GM12892 (cell line): ENCODE measurements at regions not wholly inside any gene's neighbourhood (a gene's known extent, or its start where the extent isn't known, plus 50 kb on each side); places are given as distances from the start of the nearest gene placed in this dataset.

ENCODE experiments used
- DNase-seq: peaks from one replicate; pipeline ENCODE4 v3.0.0; 2011; ENCODE audit not compliant: insufficient read length
- FAIRE-seq: peaks from 2 replicates; lab custom pipeline; 2011; peaks lifted over from hg19 to GRCh38; lab: Jason Lieb, UNC
- POLR2A ChIP-seq: IDR thresholded peaks from 2 replicates; pipeline ENCODE4 v1.6.1; 2011; ENCODE audit warnings: low read depth, low read length, control low read depth
- POLR2AphosphoS5 ChIP-seq: IDR thresholded peaks from 2 replicates; pipeline ENCODE4 v1.6.1; 2011; ENCODE audit warnings: low read depth, low read length, control low read depth
- TAF1 ChIP-seq: IDR thresholded peaks from 2 replicates; pipeline ENCODE4 v1.6.1; 2011; ENCODE audit warnings: low read depth, mild to moderate bottlenecking, control low read depth, low read length, borderline replicate concordance

DNA sequence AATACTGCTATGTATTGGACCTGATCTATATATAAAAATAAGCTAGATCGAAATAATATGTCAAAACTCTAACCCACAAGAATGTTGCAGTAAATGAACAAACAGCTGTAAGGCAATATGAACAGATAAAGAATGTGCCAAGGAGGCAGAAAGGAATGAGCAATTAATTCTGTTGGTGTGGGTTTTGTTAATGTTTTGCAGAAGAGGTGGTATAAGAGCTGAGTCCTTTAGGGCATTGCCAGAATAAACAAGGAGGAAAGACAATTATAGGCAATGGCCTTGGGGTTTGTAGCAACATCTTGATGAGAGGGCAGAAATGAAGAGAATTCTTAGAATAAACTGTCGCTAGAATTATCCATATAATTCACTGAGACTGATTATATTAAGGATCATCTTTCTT is 240.9 kb upstream of the GULP1 start:
- TF ChIP-seq POLR2AphosphoS5 = no peak
- no peak for TF ChIP-seq TAF1
- TF ChIP-seq POLR2A = no peak
- FAIRE-seq = no peak
- DNase-seq = no peak

DNA sequence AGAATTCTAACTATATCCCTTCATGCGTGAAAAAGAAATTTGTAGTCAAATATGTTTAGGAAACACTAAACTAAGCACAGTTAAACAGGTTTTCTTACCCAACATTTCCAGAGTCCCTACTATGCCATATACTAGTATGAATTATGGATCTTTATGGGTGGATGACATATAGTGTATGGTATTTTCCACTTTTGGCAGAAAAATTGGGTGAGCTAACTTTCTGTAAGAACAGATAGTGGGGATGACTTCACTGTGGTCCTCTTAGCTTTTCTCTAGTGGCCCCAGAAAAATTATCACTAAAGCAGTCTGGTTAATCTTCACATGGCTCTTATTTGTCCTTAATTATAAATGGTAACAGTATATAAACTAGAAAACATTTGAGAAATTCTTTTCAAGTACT is 240.0 kb upstream of the GULP1 start:
- no peak for FAIRE-seq

DNA sequence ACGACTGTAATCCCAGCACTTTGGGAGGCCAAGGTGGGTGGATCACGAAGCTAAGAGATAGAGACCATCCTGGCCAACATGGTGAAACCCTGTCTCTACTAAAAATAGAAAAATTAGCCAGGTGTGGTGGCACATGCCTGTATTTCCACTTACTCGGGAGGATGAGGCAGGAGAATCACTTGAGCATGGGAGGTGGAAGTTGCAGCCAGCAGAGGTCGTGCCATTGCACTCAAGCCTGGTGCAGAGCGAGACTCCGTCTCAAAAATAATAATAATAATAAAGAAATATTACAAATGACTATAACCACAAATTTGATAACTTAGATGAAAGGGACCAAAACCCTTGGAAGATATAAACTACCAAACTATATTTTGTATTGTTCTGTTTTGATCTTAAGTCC is 226.3 kb upstream of the GULP1 start:
- TF ChIP-seq TAF1 = no peak
- TF ChIP-seq POLR2AphosphoS5 = no peak
- TF ChIP-seq POLR2A = no peak
- FAIRE-seq = no peak
- no peak for DNase-seq

More for the DNA sequence above, 240.0 kb upstream of the GULP1 start:
- no peak for TF ChIP-seq TAF1
- no peak for TF ChIP-seq POLR2A
- no peak for TF ChIP-seq POLR2AphosphoS5
- no peak for DNase-seq

DNA sequence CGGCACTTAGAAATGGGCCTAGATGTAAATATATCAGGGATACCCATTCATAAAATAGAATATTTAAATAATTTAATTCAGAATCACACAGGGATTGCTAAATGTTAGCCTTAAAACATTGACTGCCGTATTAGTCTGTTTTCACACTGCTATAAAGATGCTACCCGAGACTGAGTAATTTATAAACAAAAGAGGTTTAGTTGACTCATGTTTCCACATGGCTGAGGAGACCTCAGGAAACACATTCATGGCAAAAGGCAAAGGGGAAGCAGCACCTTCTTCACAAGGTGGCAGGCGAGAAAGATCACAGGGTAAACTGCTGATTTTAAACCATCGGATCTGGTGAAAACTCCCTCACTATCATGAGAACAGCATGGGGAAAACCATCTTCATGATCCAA is 223.6 kb upstream of the GULP1 start:
- DNase-seq (no peak), FAIRE-seq (no peak)
- no peak for TF ChIP-seq POLR2A
- TF ChIP-seq POLR2AphosphoS5 = no peak
- TF ChIP-seq TAF1 = no peak

DNA sequence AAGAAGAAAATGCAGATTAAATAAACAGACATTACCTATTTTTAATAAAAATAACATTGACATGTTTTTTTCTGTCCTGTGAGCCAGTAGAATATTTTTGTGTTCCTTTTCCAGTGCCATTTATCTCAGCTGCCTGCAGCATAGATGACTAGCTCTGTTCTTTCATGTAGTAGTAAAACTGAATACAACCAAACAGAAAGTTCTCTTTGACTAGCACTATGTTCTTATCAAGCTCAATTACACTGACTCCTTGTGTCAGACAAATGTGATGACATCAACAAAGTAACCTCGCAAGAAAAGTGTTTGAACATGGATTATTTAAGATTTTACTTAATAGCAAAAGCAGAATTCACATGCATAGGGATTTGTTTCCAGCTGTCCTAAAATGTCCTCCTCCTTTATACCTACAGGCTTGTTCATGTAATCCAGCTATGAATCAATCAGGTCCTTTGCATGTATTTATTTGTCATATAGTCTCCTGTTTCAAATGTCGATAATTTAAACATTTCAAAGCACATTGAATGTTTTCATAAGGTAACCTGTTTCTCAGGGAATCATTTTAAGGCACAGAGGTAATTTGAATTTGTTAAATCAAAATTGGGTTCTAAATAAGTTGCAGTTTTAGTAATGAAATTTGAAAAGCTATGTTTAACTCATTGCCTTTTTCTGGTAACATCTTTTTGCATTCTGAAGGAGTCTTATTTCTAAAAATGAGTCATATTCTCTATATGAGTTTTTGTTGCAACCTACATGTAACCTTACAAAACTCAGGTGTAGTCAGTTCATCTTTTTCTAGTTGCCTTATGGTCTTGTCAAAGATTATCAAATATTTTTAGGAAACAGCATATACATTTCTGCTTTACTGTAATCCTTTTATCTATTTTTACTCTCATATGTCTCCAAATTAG is 215.3 kb upstream of the GULP1 start:
- TF ChIP-seq POLR2A (no peak), POLR2AphosphoS5 (no peak), TAF1 (no peak)
- DNase-seq (no peak), FAIRE-seq (peak; percentile 70)

DNA sequence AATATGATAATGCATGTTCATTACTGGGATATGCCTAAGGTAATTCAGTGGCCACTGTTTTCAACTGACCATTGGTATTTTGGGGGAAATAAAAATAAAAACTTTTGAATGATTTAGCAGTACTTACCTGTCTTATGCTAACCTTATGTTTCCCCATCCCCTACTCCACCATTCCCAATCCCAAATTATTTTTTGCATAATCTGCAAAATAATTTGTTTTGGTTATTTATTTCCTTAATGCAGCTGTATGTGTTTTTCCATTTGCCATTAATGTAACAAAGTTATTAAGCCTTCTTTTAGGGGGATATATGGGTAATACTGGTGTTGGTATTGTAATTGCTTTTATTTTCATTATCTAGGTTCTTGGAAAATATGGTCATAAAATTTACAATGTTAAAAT is 213.9 kb upstream of the GULP1 start:
- TF ChIP-seq POLR2AphosphoS5 (no peak), TAF1 (no peak), POLR2A (no peak)
- FAIRE-seq (no peak), DNase-seq (no peak)

DNA sequence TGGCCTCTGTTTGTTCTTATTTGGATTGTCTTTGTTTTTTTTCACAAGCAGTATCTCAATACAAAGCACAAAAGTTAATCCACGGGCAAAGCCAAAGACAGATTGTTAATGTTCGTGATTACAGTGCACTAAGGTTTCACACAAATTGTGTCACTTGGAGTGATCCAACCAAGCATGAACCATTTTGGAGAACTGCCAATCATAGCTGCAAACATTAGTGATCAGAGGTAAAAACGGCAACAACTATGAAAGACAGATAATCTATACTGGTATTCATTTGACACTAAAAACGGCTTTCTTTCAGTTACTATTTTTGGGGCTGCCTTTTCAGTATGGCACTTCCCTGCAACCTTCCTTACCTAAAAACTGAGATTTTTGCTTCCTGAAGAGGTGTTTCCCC is 213.1 kb upstream of the GULP1 start:
- DNase-seq (no peak), FAIRE-seq (peak; percentile 70)
- TF ChIP-seq POLR2AphosphoS5 (no peak), POLR2A (no peak), TAF1 (no peak)

DNA sequence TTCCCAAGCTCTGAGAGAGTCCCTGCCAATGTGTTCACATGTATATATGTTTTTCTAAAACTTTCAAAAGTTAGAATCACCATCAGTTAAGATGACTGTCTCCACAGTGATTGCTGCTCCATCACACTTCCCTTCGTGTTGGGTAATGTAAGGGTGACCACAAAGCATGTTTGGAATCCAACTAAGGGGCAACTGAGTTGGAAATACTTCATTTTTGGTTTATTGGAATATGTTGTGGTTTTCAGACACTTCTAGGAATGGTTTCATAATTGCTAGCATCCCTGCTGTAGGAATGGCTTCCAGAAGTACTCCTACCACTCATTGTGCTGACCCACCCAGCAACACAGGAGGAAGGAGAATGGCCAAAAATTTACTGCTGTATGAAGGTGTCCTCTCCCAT is 212.5 kb upstream of the GULP1 start:
- DNase-seq (no peak), FAIRE-seq (no peak)
- TF ChIP-seq TAF1 (no peak), POLR2AphosphoS5 (no peak), POLR2A (no peak)

DNA sequence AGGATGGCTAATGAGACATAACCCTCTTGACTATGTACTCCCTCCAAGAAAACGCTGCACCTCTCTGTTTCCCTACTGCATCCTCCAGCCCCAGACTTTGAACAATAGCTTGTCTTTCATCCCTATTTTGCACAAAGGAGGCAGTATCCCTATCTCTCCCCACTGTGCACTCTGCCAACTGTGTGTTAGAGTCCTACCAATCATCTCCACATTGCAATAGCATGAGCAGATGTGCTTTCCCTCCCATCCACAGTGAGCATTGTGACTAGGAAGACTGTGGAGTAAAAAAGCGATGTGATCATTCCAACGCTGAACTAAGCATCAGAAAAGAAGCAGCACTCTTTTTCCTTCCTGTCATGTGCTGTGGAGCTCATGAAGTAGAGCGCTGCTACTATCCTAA is 206.3 kb upstream of the GULP1 start:
- no peak for TF ChIP-seq POLR2AphosphoS5
- FAIRE-seq (no peak), DNase-seq (no peak)

DNA sequence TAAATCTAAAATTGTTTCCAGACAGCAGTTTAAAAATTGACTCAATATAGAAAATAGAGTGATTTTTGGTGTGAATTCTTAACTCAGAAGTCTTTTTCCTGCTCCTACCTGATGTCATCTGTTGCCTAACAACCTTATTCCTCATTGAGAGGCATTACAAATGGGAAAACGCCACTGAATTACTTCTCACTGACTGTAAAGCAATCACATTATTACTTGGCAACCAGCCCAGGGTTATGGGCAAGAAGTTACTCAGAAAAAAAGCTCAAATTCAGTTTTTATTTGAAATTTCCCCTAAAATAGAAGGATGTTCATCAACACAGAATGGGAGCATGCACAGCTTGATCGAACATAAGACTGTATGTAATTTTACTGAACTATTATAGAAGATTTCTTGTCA is 201.8 kb upstream of the GULP1 start:
- FAIRE-seq (no peak), DNase-seq (no peak)
- no peak for TF ChIP-seq TAF1
- no peak for TF ChIP-seq POLR2A
- TF ChIP-seq POLR2AphosphoS5 = no peak

DNA sequence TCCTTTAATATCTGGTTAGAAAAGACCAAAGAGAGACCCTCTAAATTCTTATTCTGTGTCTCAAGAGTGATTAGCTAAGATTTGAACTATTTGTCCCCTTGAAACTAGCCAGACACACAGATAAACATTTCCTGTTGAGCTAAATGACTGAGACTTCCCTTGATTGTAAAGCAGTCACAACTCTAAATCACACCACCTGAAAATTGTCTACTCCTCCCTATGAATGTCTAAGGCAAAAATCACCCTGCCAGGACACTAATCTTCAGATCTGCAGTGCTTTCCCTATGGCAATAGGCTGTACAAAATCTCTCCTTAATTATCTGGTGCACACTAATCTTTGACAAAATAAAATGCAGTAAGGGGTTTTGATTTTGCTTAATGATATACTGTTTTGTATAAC is 200.5 kb upstream of the GULP1 start:
- no peak for TF ChIP-seq POLR2A
- TF ChIP-seq TAF1 = no peak
- TF ChIP-seq POLR2AphosphoS5 = no peak
- no peak for DNase-seq
- no peak for FAIRE-seq

DNA sequence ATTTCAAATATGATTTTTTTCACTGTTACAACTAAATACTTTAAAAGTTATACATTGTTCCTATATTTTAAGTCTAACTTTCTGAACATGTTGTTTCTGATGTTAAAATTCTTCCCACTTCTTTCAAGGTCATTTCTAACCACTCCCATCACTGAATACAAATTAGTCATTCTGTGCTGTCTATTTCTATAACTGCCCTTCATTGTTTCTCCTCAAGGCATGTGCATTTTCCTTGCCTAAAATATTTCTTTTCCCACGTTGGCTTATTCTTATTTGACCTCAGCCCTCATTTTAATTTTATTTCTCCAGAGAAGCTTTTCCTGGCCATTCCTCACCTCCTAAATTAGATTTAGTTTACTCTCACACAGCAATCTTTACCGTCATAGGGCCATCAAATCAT is 198.9 kb upstream of the GULP1 start:
- DNase-seq (no peak), FAIRE-seq (no peak)
- TF ChIP-seq TAF1 (no peak), POLR2AphosphoS5 (no peak), POLR2A (no peak)

DNA sequence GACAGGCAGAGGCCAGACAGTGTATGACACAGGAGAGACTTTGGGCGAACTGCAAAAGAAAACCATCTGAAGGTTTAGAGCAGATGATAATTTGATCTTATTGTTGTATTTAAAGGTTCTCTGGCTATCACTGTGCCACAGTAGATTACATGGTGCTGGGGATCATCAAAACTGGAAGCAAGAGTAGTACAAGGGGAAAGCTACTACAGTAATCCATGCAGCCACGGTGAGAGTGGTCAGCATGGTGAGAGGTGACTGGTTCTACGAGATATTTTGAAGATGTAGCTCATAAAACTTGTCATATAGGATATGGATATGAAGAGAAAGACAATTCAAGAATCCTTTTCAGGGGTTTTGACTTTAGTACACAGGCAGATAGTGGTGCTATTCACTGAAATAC is 194.8 kb upstream of the GULP1 start:
- FAIRE-seq (no peak), DNase-seq (no peak)
- TF ChIP-seq POLR2AphosphoS5 = no peak
- TF ChIP-seq POLR2A = no peak
- TF ChIP-seq TAF1 = no peak

DNA sequence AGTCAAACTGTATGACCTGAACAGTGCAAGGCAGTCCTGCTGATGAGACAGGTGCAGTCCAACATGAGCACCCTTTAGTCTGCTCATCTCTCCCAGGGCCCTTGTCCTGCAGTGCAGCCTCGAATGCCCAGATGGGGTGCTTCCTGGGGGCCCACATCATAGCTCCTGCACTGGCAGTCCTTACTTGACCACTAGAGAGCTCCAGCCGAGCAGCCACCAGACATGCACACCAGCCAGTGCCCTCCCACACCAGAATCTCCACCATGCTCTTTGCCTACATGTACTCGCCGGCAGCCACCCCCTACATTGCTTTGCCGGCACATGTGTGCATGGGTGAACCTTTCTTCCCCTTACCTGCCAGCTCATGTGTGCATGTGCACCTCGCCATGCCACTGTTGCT is 188.8 kb upstream of the GULP1 start:
- TF ChIP-seq POLR2A = no peak
- TF ChIP-seq TAF1 = no peak
- no peak for TF ChIP-seq POLR2AphosphoS5
- DNase-seq = no peak
- no peak for FAIRE-seq
